ENCODE measurements at regions not wholly inside any gene's neighbourhood (a gene's known extent, or its start where the extent isn't known, plus 50 kb on each side); places are given as distances from the start of the nearest gene placed in this dataset.

GRCh38 chr4:14583331-14583730, 418.9 kb upstream of the CPEB2 start:
- no peak for TF ChIP-seq CTCF (IDR thresholded peaks at IDR 0.05)
- no peak overlapping the region for H3K27ac Mint-ChIP-seq (ENCODE audit: unreplicated experiment)
- H3K9me3 Mint-ChIP-seq (ENCODE audit: low read depth) = no peaks in the 10 kb centered on the region
- no peaks in the 10 kb centered on the region for H3K4me1 Mint-ChIP-seq (ENCODE audit: low read depth)
- H3K4me3 Mint-ChIP-seq (ENCODE audit: unreplicated experiment) = no peak overlapping the region
- H3K36me3 Mint-ChIP-seq (ENCODE audit: low read depth) = no peaks in the 10 kb centered on the region
- peaks cover 15% of the 10 kb centered on the region for H3K27me3 Mint-ChIP-seq (ENCODE audit: low read depth)
- DNase-seq (ENCODE audit: low spot score) = no peak

- Mint-ChIP-seq H3K9me3 (ENCODE audit: low read depth) (no peaks in the 10 kb centered on the region), H3K4me1 (ENCODE audit: low read depth) (no peaks in the 10 kb centered on the region), H3K4me3 (ENCODE audit: unreplicated experiment) (no peak overlapping the region), H3K36me3 (ENCODE audit: low read depth) (no peaks in the 10 kb centered on the region), H3K27ac (ENCODE audit: unreplicated experiment) (no peak overlapping the region), H3K27me3 (ENCODE audit: low read depth) (peaks cover 13% of the 10 kb centered on the region)
- TF ChIP-seq CTCF (IDR thresholded peaks at IDR 0.05) = no peak
- no peak for DNase-seq (ENCODE audit: low spot score)
Measured at GRCh38 chr4:14583752-14584151, 418.5 kb upstream of the CPEB2 start.

- Mint-ChIP-seq H3K36me3 (ENCODE audit: low read depth) (no peaks in the 10 kb centered on the region), H3K9me3 (ENCODE audit: low read depth) (peaks cover 10% of the 10 kb centered on the region), H3K27ac (ENCODE audit: unreplicated experiment) (no peak overlapping the region), H3K4me3 (ENCODE audit: unreplicated experiment) (no peak overlapping the region), H3K4me1 (ENCODE audit: low read depth) (no peaks in the 10 kb centered on the region), H3K27me3 (ENCODE audit: low read depth) (peaks cover 5% of the 10 kb centered on the region)
- DNase-seq (ENCODE audit: low spot score) = no peak
- no peak for TF ChIP-seq CTCF (IDR thresholded peaks at IDR 0.05)
Measured at GRCh38 chr4:14592950-14593349, 409.3 kb upstream of the CPEB2 start.

GRCh38 chr4:14596028-14596427, 406.3 kb upstream of the CPEB2 start:
- H3K4me3 Mint-ChIP-seq (ENCODE audit: unreplicated experiment) = no peak overlapping the region
- TF ChIP-seq CTCF (IDR thresholded peaks at IDR 0.05) = no peak

GRCh38 chr4:14596437-14596836, 405.8 kb upstream of the CPEB2 start:
- peaks cover 10% of the 10 kb centered on the region for H3K9me3 Mint-ChIP-seq (ENCODE audit: low read depth)
- H3K27ac Mint-ChIP-seq (ENCODE audit: unreplicated experiment) = no peak overlapping the region
- no peaks in the 10 kb centered on the region for H3K36me3 Mint-ChIP-seq (ENCODE audit: low read depth)
- no peak for TF ChIP-seq CTCF (IDR thresholded peaks at IDR 0.05)
- peaks cover 3% of the 10 kb centered on the region for H3K27me3 Mint-ChIP-seq (ENCODE audit: low read depth)
- no peaks in the 10 kb centered on the region for H3K4me1 Mint-ChIP-seq (ENCODE audit: low read depth)
- no peak overlapping the region for H3K4me3 Mint-ChIP-seq (ENCODE audit: unreplicated experiment)
- DNase-seq (ENCODE audit: low spot score) = no peak

More at GRCh38 chr4:14596028-14596427, 406.3 kb upstream of the CPEB2 start:
- Mint-ChIP-seq H3K36me3 (ENCODE audit: low read depth) (no peaks in the 10 kb centered on the region), H3K27me3 (ENCODE audit: low read depth) (peaks cover 3% of the 10 kb centered on the region), H3K4me1 (ENCODE audit: low read depth) (no peaks in the 10 kb centered on the region), H3K9me3 (ENCODE audit: low read depth) (peaks cover 10% of the 10 kb centered on the region), H3K27ac (ENCODE audit: unreplicated experiment) (no peak overlapping the region)
- DNase-seq (ENCODE audit: low spot score) = no peak

All from chondrocyte (in vitro differentiated cells).